KOPT-K1 (cell line): ENCODE measurements at regions not wholly inside any gene's neighbourhood (a gene's known extent, or its start where the extent isn't known, plus 50 kb on each side); places are given as distances from the start of the nearest gene placed in this dataset.
"Not testable (repeated sequence)": the region's sequence is repeated elsewhere in the genome, so short reads cannot be mapped to it uniquely, and the experiment has no call there.

Experiments used
- H3K27ac ChIP-seq: fragments of 200-600 bp; sonication (generic); 2 replicates; pipeline ENCODE4 v1.5.1; 2016; ENCODE audit warnings: antibody characterized with exemption, mild to moderate bottlenecking, low read depth, low read length; ENCODE audit not compliant: poor library complexity, severe bottlenecking
- H3K36me3 ChIP-seq: fragments of 200-600 bp; sonication (generic); 2 replicates; pipeline ENCODE4 v1.5.1; 2017; ENCODE audit warnings: antibody characterized with exemption, mild to moderate bottlenecking, low read length, moderate library complexity; ENCODE audit not compliant: insufficient read depth
- H3K9me3 ChIP-seq: fragments of 200-600 bp; sonication (generic); 2 replicates; pipeline ENCODE4 v1.5.1; 2017; ENCODE audit warnings: antibody characterized with exemption, low read length, mild to moderate bottlenecking; ENCODE audit not compliant: insufficient read depth, poor library complexity, severe bottlenecking

DNA sequence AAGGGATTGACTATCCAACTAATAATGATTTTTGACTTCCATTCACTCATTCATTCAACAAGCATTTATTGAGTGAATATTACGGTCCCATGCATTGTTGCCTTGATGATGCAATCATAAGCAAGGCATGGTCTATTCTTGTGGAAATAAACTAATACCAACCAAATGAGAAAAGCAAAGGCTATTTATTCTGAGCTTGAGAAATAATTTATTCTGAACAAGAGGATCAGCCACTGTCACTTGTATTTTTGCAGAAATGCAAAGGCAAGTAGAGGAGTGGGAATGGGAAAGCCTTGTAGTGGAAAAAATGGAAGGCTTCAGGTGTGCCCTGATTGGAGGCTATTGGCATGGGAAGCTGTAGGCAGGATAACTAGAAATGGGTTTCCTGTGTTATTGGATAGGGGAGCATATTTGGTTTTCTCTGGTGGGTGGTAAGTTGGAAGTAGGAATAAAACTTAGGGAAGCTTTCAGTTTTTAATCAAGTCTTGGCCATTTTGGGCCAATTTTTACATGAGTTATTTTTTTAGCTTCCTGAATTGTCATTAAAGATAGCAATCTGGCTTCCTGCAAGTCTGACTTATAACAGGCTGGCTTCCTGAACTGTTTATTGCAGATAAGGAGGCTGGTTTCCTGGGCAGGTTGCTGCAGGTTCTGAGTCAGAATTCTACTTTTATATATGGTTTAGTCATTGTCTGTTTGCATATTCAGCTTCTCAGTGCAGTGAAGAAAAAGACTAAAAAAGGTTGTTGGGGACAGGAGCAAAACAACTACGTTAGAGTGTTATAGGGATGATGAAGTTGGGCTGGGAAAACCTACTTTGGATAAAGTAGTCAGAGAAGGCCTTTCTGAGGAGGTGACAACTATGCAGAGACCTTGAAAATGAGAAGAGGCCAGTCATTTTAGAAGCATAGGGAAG lies 106.7 kb downstream of the APIP start:
- Histone ChIP-seq H3K9me3 (peaks cover 43% of the 10 kb centered on the region), H3K27ac (peak overlapping the region; percentile 69), H3K36me3 (no peaks in the 10 kb centered on the region)

DNA sequence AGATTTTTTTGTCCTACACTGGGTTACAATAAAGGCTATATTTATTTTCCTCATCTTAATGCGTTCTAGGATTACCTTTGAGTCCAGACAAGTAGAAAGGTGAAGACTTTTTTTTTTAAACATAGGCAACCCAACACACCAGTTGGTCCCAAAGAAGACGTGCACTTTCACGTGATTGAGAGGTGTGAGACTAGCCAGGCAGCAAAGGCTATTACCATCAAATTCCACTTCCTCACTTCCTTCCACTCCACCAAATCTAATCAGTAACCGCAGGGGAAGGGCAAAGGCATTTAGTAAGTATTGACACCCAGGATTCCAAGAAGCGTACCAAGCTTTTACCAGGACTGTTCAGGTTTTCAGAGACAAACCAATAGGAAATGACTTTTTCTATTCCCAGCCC lies 109.3 kb downstream of the APIP start:
- no peak overlapping the region for H3K27ac ChIP-seq
- no peaks in the 10 kb centered on the region for H3K36me3 ChIP-seq
- H3K9me3 ChIP-seq, result peaks cover 24% of the 10 kb centered on the region

GRCh38 chr11:34805937-34806336 lies 110.2 kb downstream of the APIP start:
- peaks cover 16% of the 10 kb centered on the region for H3K9me3 ChIP-seq
- H3K36me3 ChIP-seq, result no peaks in the 10 kb centered on the region
- H3K27ac ChIP-seq, result no peak overlapping the region

DNA sequence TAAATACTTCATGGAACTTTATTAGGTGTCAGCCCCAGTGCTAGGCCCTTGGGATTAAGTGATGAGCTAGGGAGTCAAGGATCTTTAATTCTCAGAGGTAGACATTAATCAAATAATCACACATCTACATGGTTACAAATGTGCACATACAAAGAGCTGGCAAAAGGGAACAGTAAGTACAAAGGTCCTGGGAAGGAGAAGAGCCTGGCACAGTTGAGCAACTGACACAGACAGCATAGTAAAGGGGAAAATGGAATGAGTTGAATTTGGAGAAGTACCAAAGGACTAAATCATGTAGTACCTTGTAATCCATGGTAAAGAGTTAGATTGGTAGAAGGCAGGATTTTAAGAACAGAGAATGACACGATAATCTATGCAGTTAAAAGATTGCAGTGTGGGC lies 116.3 kb downstream of the APIP start:
- peaks cover 9% of the 10 kb centered on the region for H3K9me3 ChIP-seq
- H3K36me3 ChIP-seq, result no peaks in the 10 kb centered on the region
- H3K27ac ChIP-seq, result no peak overlapping the region

GRCh38 chr11:34798985-34799384 lies 117.2 kb downstream of the APIP start:
- Histone ChIP-seq H3K36me3 (no peaks in the 10 kb centered on the region), H3K9me3 (peaks cover 9% of the 10 kb centered on the region), H3K27ac (no peak overlapping the region)

- not testable (repeated sequence) for H3K27ac ChIP-seq, H3K36me3 ChIP-seq, H3K9me3 ChIP-seq
Measured at GRCh38 chr11:34797497-34797896, 118.7 kb downstream of the APIP start.

GRCh38 chr11:34795641-34796040 lies 120.5 kb downstream of the APIP start:
- Histone ChIP-seq H3K9me3 (peaks cover 9% of the 10 kb centered on the region), H3K27ac (no peak overlapping the region), H3K36me3 (no peaks in the 10 kb centered on the region)

- Histone ChIP-seq H3K36me3 (no peaks in the 10 kb centered on the region), H3K27ac (no peak overlapping the region), H3K9me3 (peaks cover 13% of the 10 kb centered on the region)
Measured at GRCh38 chr11:34794696-34795095, 121.5 kb downstream of the APIP start.

GRCh38 chr11:34793666-34794065 lies 122.5 kb downstream of the APIP start:
- H3K27ac ChIP-seq, result no peak overlapping the region
- H3K9me3 ChIP-seq, result peaks cover 15% of the 10 kb centered on the region
- no peaks in the 10 kb centered on the region for H3K36me3 ChIP-seq

- no peak overlapping the region for H3K27ac ChIP-seq
Measured at GRCh38 chr11:34792814-34793258, 123.3 kb downstream of the APIP start.

GRCh38 chr11:34791780-34792542 lies 124.2 kb downstream of the APIP start:
- Histone ChIP-seq H3K27ac (peak overlapping the region; percentile 31), H3K9me3 (peaks cover 6% of the 10 kb centered on the region), H3K36me3 (no peaks in the 10 kb centered on the region)

More at GRCh38 chr11:34792814-34793258, 123.3 kb downstream of the APIP start:
- H3K36me3 ChIP-seq, result no peaks in the 10 kb centered on the region
- H3K9me3 ChIP-seq, result peaks cover 13% of the 10 kb centered on the region

- Histone ChIP-seq H3K9me3 (peaks cover 6% of the 10 kb centered on the region), H3K36me3 (no peaks in the 10 kb centered on the region), H3K27ac (no peak overlapping the region)
Measured at GRCh38 chr11:34790620-34791019, 125.6 kb downstream of the APIP start.

- H3K27ac ChIP-seq, result no peak overlapping the region
- H3K36me3 ChIP-seq, result no peaks in the 10 kb centered on the region
- peaks cover 6% of the 10 kb centered on the region for H3K9me3 ChIP-seq
Measured at GRCh38 chr11:34789196-34789834, 126.9 kb downstream of the APIP start.

DNA sequence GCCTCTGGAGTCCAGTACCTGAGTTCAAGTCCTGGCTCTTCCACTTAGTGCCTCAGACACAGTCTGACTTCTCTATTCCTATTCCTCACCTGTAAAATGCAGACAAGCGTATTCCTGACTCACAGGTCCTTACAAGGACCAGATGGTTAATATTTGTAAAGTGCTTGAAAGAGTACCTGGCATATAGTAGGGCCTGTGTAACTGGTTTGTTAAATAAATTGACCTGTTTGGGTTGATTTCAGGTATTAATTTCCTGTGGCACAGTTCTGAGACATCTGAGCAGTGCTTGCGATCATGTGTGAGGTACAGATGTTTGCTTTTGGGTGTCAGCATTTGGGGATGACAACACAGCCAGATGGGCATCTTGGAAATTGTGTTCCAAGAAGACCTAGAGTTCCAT lies 127.5 kb downstream of the APIP start:
- peaks cover 6% of the 10 kb centered on the region for H3K9me3 ChIP-seq
- no peaks in the 10 kb centered on the region for H3K36me3 ChIP-seq
- H3K27ac ChIP-seq, result no peak overlapping the region

- Histone ChIP-seq H3K36me3 (no peaks in the 10 kb centered on the region), H3K27ac (no peak overlapping the region), H3K9me3 (peaks cover 6% of the 10 kb centered on the region)
Measured at GRCh38 chr11:34787895-34788294, 128.3 kb downstream of the APIP start.
